ENCODE measurements at regions not wholly inside any gene's neighbourhood (a gene's known extent, or its start where the extent isn't known, plus 50 kb on each side); places are given as distances from the start of the nearest gene placed in this dataset.

GRCh38 chr1:68551459-68551858 lies 54.6 kb upstream of the DEPDC1 start:
- Histone ChIP-seq H3K36me3 (no peaks in the 10 kb centered on the region), H3K4me3 (no peak overlapping the region), H3K4me1 (no peaks in the 10 kb centered on the region), H3K9me3 (no peaks in the 10 kb centered on the region), H3K27ac (no peak overlapping the region), H3K27me3 (no peaks in the 10 kb centered on the region)
- TF ChIP-seq CTCF (IDR thresholded peaks at IDR 0.05) = no peak
- no peak for FAIRE-seq
- no peak for ATAC-seq
- intact Hi-C loops (cut with DNase I) = no loop called here
- DNase-seq = no peak

GRCh38 chr1:68558321-68559026 lies 61.6 kb upstream of the DEPDC1 start:
- Histone ChIP-seq H3K27me3 (no peaks in the 10 kb centered on the region), H3K9me3 (no peaks in the 10 kb centered on the region), H3K27ac (no peak overlapping the region), H3K4me3 (no peak overlapping the region), H3K4me1 (no peaks in the 10 kb centered on the region), H3K36me3 (no peaks in the 10 kb centered on the region)
- no peak for TF ChIP-seq CTCF (IDR thresholded peaks at IDR 0.05)
- intact Hi-C loops (cut with DNase I) = no loop called here
- DNase-seq = no peak
- FAIRE-seq = no peak
- no peak for ATAC-seq
- 22 to 42% methylated on average over 4 of the region's 4 CpGs for WGBS, 2 donors

- Histone ChIP-seq H3K4me1 (no peaks in the 10 kb centered on the region), H3K27ac (no peak overlapping the region), H3K4me3 (no peak overlapping the region), H3K27me3 (no peaks in the 10 kb centered on the region), H3K36me3 (no peaks in the 10 kb centered on the region), H3K9me3 (no peaks in the 10 kb centered on the region)
- no peak for FAIRE-seq
- no peak for TF ChIP-seq CTCF (IDR thresholded peaks at IDR 0.05)
- intact Hi-C loops (cut with DNase I) = no loop called here
- 31 to 35% methylated on average over 4 of the region's 4 CpGs for whole genome bisulfite sequencing, 2 donors
- no peak for DNase-seq
- ATAC-seq = no peak
Observed at GRCh38 chr1:68565923-68566322, 69.0 kb upstream of the DEPDC1 start.

GRCh38 chr1:68570871-68571270 lies 74.0 kb upstream of the DEPDC1 start:
- Histone ChIP-seq H3K27ac (no peak overlapping the region), H3K36me3 (no peaks in the 10 kb centered on the region), H3K9me3 (no peaks in the 10 kb centered on the region), H3K4me3 (no peak overlapping the region), H3K27me3 (no peaks in the 10 kb centered on the region), H3K4me1 (no peaks in the 10 kb centered on the region)
- ATAC-seq = no peak
- peak; percentile 87 for FAIRE-seq
- no peak for TF ChIP-seq CTCF (IDR thresholded peaks at IDR 0.05)
- 42 to 54% methylated on average over 3 of the region's 3 CpGs for WGBS, 2 donors
- DNase-seq = no peak
- intact Hi-C loops (cut with DNase I) = no loop called here

GRCh38 chr1:68571454-68572235 lies 74.8 kb upstream of the DEPDC1 start:
- H3K9me3 ChIP-seq = no peaks in the 10 kb centered on the region
- no peak for ATAC-seq
- H3K4me3 ChIP-seq = no peak overlapping the region
- intact Hi-C loops (cut with DNase I) = no loop called here
- TF ChIP-seq CTCF (IDR thresholded peaks at IDR 0.05) = no peak
- FAIRE-seq = peak; percentile 32
- no peaks in the 10 kb centered on the region for H3K27me3 ChIP-seq
- H3K27ac ChIP-seq = no peak overlapping the region
- 53 to 74% methylated on average over 1 of the region's 1 CpG for WGBS, 2 donors
- DNase-seq = no peak
- no peaks in the 10 kb centered on the region for H3K36me3 ChIP-seq
- no peaks in the 10 kb centered on the region for H3K4me1 ChIP-seq

Data from pancreas (tissue), 10 donors.